WTC11 (cell line): ENCODE measurements at regions not wholly inside any gene's neighbourhood (a gene's known extent, or its start where the extent isn't known, plus 50 kb on each side); places are given as distances from the start of the nearest gene placed in this dataset.

Experiments
- ATAC-seq: fragments of 200-7000 bp; cut with Tn5 transposase; 2 replicates; pipeline ENCODE4 v1.10.0; 2021; ENCODE audit warnings: mild to moderate bottlenecking, moderate library complexity
- CTCF ChIA-PET: fragments of 300-600 bp; sonication (Branson Sonifier 250); formaldehyde crosslinking; loops from one replicate; lab custom pipeline; 2021; ENCODE audit warnings: antibody characterized with exemption; lab: Charles Lee
- POLR2A ChIA-PET: fragments of 350-600 bp; sonication (Branson Sonifier 250); formaldehyde crosslinking; loops from one replicate; lab custom pipeline; 2021; ENCODE audit warnings: antibody characterized with exemption; lab: Charles Lee
- DNase-seq: peaks from one replicate; pipeline ENCODE4 v3.0.0; 2021; ENCODE audit warnings: low spot score
- H3K27ac Mint-ChIP-seq: 2 replicates; pipeline ENCODE4 v1.8.0; 2021; ENCODE audit warnings: mixed read lengths
- H3K27me3 Mint-ChIP-seq: 2 replicates; pipeline ENCODE4 v1.8.0; 2021; ENCODE audit warnings: low read depth, mild to moderate bottlenecking, moderate library complexity, mixed read lengths
- H3K36me3 Mint-ChIP-seq: 2 replicates; pipeline ENCODE4 v1.8.0; 2021; ENCODE audit warnings: mixed read lengths
- H3K4me1 Mint-ChIP-seq: 2 replicates; pipeline ENCODE4 v1.8.0; 2022; ENCODE audit warnings: mixed read lengths
- H3K4me3 Mint-ChIP-seq: 2 replicates; pipeline ENCODE4 v1.8.0; 2021; ENCODE audit warnings: mild to moderate bottlenecking, moderate library complexity, mixed read lengths
- H3K9me3 Mint-ChIP-seq: 2 replicates; pipeline ENCODE4 v1.8.0; 2021; ENCODE audit warnings: mixed read lengths
- ATF1 ChIP-seq: sonication (generic); formaldehyde crosslinking; IDR thresholded peaks from 2 replicates; pipeline ENCODE4 v1.8.1; 2023; ENCODE audit warnings: mild to moderate bottlenecking, moderate library complexity, missing genetic modification reagents
- CREB1 ChIP-seq: sonication (generic); formaldehyde crosslinking; IDR thresholded peaks from 2 replicates; pipeline ENCODE4 v1.8.0; 2023; ENCODE audit warnings: mild to moderate bottlenecking, missing genetic modification reagents
- CREM ChIP-seq: sonication (generic); formaldehyde crosslinking; IDR thresholded peaks from 2 replicates; pipeline ENCODE4 v1.8.1; 2022; ENCODE audit warnings: mild to moderate bottlenecking, missing genetic modification reagents, moderate library complexity
- GTF2I ChIP-seq: fragments of 250-450 bp; sonication (Bioruptor Pico); conservative IDR thresholded peaks from 2 replicates; pipeline ENCODE4 v1.4.0; 2021; ENCODE audit warnings: mild to moderate bottlenecking
- JAZF1 ChIP-seq: fragments of 250-450 bp; sonication (Bioruptor Pico); IDR thresholded peaks from 2 replicates; pipeline ENCODE4 v1.9.0; 2021; ENCODE audit warnings: moderate library complexity, mild to moderate bottlenecking, inconsistent platforms
- MXD4 ChIP-seq: fragments of 250-450 bp; sonication (Bioruptor Pico); IDR thresholded peaks from 2 replicates; pipeline ENCODE4 v1.8.0; 2021; ENCODE audit warnings: mild to moderate bottlenecking, moderate library complexity, borderline replicate concordance
- NR1H2 ChIP-seq: sonication (generic); formaldehyde crosslinking; IDR thresholded peaks from 2 replicates; pipeline ENCODE4 v1.9.0; 2021; ENCODE audit warnings: mild to moderate bottlenecking, moderate library complexity, missing genetic modification reagents
- SMAD4 ChIP-seq: sonication (generic); formaldehyde crosslinking; IDR thresholded peaks from 2 replicates; pipeline ENCODE4 v1.8.0; 2022; ENCODE audit warnings: mild to moderate bottlenecking, missing genetic modification reagents
- TP53 ChIP-seq: sonication (generic); formaldehyde crosslinking; IDR thresholded peaks from 2 replicates; pipeline ENCODE4 v1.8.1; 2023; ENCODE audit warnings: mild to moderate bottlenecking, missing genetic modification reagents
- TF ChIP-seq, protein P1 (sequence below): sonication (generic); formaldehyde crosslinking; IDR thresholded peaks from 2 replicates; pipeline ENCODE4 v1.8.0; 2022; ENCODE audit warnings: mild to moderate bottlenecking, missing genetic modification reagents
- TF ChIP-seq, protein P2 (sequence below): sonication (generic); formaldehyde crosslinking; conservative IDR thresholded peaks from 2 replicates; pipeline ENCODE4 v1.8.1; 2022; ENCODE audit warnings: mild to moderate bottlenecking, missing genetic modification reagents
- TF ChIP-seq, protein P3 (sequence below): fragments of 250-450 bp; sonication (Bioruptor Pico); IDR thresholded peaks from 2 replicates; pipeline ENCODE4 v1.9.0; 2021; ENCODE audit warnings: moderate library complexity, mild to moderate bottlenecking, inconsistent platforms, borderline replicate concordance
- TF ChIP-seq, protein P4 (sequence below): sonication (generic); formaldehyde crosslinking; IDR thresholded peaks from 2 replicates; pipeline ENCODE4 v1.8.0; 2022; ENCODE audit warnings: mild to moderate bottlenecking, missing genetic modification reagents
- TF ChIP-seq, protein P5 (sequence below): fragments of 250-450 bp; sonication (Bioruptor Pico); IDR thresholded peaks from 2 replicates; pipeline ENCODE4 v1.9.0; 2021; ENCODE audit warnings: mild to moderate bottlenecking
- TF ChIP-seq, protein P6 (sequence below): sonication (generic); formaldehyde crosslinking; IDR thresholded peaks from 2 replicates; pipeline ENCODE4 v1.8.0; 2022; ENCODE audit warnings: missing genetic modification reagents
- TF ChIP-seq, protein P7 (sequence below): sonication (generic); formaldehyde crosslinking; IDR thresholded peaks from 2 replicates; pipeline ENCODE4 v1.8.1; 2023; ENCODE audit warnings: mild to moderate bottlenecking, missing genetic modification reagents, moderate library complexity

DNA sequence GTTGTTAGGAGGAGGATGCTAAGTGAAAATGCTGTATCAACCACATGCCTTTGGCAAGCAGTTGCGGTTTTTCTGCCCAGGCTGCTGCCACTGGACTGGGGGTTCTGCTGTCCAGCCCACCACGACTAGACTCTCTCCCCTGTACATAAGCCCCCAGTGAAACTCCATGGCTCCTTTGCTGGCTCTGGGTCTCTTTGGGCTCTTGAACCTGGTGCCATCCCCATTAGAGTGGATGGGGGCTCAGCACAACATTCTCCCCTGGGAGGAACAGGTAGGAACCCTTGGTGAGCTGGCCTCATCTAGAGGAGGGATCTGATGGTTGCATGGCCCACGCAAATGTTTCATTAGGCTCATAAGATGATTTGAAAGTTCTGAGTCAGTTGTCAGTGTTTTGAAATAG lies 204.8 kb upstream of the KCNG1 start:
- POLR2A ChIA-PET = no interaction called here
- ATAC-seq = no peak
- DNase-seq = no peak
- CTCF ChIA-PET = interaction anchor here (1.4 to 2.1 kb wide), 2 partner anchors 240 to 246 kb away, joined by 3 to 4 read pairs; no protein-coding TSS in a partner anchor
- Mint-ChIP-seq H3K36me3 (no peaks in the 10 kb centered on the region), H3K27me3 (no peaks in the 10 kb centered on the region; the same call in 1 of the 2 replicates), H3K4me3 (no peak overlapping the region), H3K9me3 (peaks cover 19% of the 10 kb centered on the region), H3K4me1 (peaks cover 9% of the 10 kb centered on the region), H3K27ac (no peak overlapping the region)
- no peak for TF ChIP-seq JAZF1 (CRISPR knock-in tag)
- no peak for TF ChIP-seq NR1H2
- no peak for TF ChIP-seq CREM (CRISPR knock-in tag)
- TF ChIP-seq TP53 (CRISPR knock-in tag) = no peak
- TF ChIP-seq GTF2I (CRISPR knock-in tag) = no peak
- TF ChIP-seq CREB1 (CRISPR knock-in tag) = no peak
- TF ChIP-seq, protein P1, sequence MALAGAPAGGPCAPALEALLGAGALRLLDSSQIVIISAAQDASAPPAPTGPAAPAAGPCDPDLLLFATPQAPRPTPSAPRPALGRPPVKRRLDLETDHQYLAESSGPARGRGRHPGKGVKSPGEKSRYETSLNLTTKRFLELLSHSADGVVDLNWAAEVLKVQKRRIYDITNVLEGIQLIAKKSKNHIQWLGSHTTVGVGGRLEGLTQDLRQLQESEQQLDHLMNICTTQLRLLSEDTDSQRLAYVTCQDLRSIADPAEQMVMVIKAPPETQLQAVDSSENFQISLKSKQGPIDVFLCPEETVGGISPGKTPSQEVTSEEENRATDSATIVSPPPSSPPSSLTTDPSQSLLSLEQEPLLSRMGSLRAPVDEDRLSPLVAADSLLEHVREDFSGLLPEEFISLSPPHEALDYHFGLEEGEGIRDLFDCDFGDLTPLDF (CRISPR knock-in tag) = no peak
- TF ChIP-seq, protein P2, sequence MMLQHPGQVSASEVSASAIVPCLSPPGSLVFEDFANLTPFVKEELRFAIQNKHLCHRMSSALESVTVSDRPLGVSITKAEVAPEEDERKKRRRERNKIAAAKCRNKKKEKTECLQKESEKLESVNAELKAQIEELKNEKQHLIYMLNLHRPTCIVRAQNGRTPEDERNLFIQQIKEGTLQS (CRISPR knock-in tag) = no peak
- TF ChIP-seq SMAD4 (CRISPR knock-in tag) = no peak
- TF ChIP-seq, protein P3, sequence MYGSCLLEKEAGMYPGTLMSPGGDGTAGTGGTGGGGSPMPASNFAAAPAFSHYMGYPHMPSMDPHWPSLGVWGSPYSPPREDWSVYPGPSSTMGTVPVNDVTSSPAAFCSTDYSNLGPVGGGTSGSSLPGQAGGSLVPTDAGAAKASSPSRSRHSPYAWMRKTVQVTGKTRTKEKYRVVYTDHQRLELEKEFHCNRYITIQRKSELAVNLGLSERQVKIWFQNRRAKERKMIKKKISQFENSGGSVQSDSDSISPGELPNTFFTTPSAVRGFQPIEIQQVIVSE (CRISPR knock-in tag) = no peak
- TF ChIP-seq, protein P4, sequence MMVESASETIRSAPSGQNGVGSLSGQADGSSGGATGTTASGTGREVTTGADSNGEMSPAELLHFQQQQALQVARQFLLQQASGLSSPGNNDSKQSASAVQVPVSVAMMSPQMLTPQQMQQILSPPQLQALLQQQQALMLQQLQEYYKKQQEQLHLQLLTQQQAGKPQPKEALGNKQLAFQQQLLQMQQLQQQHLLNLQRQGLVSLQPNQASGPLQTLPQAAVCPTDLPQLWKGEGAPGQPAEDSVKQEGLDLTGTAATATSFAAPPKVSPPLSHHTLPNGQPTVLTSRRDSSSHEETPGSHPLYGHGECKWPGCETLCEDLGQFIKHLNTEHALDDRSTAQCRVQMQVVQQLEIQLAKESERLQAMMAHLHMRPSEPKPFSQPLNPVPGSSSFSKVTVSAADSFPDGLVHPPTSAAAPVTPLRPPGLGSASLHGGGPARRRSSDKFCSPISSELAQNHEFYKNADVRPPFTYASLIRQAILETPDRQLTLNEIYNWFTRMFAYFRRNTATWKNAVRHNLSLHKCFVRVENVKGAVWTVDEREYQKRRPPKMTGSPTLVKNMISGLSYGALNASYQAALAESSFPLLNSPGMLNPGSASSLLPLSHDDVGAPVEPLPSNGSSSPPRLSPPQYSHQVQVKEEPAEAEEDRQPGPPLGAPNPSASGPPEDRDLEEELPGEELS = no peak
- TF ChIP-seq, protein P5, sequence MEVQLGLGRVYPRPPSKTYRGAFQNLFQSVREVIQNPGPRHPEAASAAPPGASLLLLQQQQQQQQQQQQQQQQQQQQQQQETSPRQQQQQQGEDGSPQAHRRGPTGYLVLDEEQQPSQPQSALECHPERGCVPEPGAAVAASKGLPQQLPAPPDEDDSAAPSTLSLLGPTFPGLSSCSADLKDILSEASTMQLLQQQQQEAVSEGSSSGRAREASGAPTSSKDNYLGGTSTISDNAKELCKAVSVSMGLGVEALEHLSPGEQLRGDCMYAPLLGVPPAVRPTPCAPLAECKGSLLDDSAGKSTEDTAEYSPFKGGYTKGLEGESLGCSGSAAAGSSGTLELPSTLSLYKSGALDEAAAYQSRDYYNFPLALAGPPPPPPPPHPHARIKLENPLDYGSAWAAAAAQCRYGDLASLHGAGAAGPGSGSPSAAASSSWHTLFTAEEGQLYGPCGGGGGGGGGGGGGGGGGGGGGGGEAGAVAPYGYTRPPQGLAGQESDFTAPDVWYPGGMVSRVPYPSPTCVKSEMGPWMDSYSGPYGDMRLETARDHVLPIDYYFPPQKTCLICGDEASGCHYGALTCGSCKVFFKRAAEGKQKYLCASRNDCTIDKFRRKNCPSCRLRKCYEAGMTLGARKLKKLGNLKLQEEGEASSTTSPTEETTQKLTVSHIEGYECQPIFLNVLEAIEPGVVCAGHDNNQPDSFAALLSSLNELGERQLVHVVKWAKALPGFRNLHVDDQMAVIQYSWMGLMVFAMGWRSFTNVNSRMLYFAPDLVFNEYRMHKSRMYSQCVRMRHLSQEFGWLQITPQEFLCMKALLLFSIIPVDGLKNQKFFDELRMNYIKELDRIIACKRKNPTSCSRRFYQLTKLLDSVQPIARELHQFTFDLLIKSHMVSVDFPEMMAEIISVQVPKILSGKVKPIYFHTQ = no peak
- TF ChIP-seq, protein P6, sequence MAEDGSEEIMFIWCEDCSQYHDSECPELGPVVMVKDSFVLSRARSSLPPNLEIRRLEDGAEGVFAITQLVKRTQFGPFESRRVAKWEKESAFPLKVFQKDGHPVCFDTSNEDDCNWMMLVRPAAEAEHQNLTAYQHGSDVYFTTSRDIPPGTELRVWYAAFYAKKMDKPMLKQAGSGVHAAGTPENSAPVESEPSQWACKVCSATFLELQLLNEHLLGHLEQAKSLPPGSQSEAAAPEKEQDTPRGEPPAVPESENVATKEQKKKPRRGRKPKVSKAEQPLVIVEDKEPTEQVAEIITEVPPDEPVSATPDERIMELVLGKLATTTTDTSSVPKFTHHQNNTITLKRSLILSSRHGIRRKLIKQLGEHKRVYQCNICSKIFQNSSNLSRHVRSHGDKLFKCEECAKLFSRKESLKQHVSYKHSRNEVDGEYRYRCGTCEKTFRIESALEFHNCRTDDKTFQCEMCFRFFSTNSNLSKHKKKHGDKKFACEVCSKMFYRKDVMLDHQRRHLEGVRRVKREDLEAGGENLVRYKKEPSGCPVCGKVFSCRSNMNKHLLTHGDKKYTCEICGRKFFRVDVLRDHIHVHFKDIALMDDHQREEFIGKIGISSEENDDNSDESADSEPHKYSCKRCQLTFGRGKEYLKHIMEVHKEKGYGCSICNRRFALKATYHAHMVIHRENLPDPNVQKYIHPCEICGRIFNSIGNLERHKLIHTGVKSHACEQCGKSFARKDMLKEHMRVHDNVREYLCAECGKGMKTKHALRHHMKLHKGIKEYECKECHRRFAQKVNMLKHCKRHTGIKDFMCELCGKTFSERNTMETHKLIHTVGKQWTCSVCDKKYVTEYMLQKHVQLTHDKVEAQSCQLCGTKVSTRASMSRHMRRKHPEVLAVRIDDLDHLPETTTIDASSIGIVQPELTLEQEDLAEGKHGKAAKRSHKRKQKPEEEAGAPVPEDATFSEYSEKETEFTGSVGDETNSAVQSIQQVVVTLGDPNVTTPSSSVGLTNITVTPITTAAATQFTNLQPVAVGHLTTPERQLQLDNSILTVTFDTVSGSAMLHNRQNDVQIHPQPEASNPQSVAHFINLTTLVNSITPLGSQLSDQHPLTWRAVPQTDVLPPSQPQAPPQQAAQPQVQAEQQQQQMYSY (CRISPR knock-in tag) = no peak
- TF ChIP-seq, protein P7, sequence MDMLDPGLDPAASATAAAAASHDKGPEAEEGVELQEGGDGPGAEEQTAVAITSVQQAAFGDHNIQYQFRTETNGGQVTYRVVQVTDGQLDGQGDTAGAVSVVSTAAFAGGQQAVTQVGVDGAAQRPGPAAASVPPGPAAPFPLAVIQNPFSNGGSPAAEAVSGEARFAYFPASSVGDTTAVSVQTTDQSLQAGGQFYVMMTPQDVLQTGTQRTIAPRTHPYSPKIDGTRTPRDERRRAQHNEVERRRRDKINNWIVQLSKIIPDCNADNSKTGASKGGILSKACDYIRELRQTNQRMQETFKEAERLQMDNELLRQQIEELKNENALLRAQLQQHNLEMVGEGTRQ (CRISPR knock-in tag) = no peak
- TF ChIP-seq MXD4 (CRISPR knock-in tag) = no peak
- TF ChIP-seq ATF1 = no peak
